ENCODE measurements at regions not wholly inside any gene's neighbourhood (a gene's known extent, or its start where the extent isn't known, plus 50 kb on each side); places are given as distances from the start of the nearest gene placed in this dataset.
A peak's percentile ranks its signal among the peaks of the same experiment; 100 is the strongest.

DNA sequence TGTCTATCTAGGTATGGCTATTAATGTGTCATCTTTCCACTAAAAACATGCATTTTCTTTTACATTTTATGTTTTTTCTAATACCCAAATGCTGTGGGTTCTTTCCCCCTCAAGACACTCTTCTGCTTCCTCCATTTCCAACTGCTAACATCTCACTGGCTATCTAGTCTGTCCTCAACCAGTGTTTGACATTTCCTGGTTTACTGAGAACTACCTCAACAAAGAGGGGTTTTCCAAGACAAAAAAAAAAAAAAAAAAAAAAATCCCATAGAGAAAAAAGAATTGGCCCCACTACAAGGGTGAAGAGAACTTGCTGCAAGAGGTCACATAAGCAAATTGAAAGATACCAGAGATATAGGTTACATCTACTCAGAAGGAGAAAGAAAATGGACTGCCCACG, 359.7 kb downstream of the CRPPA start:
- TF ChIP-seq EZH2 (IDR thresholded peaks at IDR 0.05; ENCODE audit: insufficient read depth, low read length), result no peak
- TF ChIP-seq, protein P1, sequence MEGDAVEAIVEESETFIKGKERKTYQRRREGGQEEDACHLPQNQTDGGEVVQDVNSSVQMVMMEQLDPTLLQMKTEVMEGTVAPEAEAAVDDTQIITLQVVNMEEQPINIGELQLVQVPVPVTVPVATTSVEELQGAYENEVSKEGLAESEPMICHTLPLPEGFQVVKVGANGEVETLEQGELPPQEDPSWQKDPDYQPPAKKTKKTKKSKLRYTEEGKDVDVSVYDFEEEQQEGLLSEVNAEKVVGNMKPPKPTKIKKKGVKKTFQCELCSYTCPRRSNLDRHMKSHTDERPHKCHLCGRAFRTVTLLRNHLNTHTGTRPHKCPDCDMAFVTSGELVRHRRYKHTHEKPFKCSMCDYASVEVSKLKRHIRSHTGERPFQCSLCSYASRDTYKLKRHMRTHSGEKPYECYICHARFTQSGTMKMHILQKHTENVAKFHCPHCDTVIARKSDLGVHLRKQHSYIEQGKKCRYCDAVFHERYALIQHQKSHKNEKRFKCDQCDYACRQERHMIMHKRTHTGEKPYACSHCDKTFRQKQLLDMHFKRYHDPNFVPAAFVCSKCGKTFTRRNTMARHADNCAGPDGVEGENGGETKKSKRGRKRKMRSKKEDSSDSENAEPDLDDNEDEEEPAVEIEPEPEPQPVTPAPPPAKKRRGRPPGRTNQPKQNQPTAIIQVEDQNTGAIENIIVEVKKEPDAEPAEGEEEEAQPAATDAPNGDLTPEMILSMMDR (IDR thresholded peaks at IDR 0.05; ENCODE audit: insufficient read depth, low read depth, low read length), result no peak
- no peaks in the 10 kb centered on the region for H4K20me1 ChIP-seq (ENCODE audit: insufficient read depth, low read length)
- H3K4me3 ChIP-seq (ENCODE audit: insufficient read depth, low read depth, low read length), result no peak overlapping the region
- Mint-ChIP-seq H3K9me3 (ENCODE audit: unreplicated experiment) (no peaks in the 10 kb centered on the region), H3K27ac (ENCODE audit: unreplicated experiment) (peak overlapping the region; percentile 28), H3K27me3 (ENCODE audit: low read depth, unreplicated experiment) (no peaks in the 10 kb centered on the region), H3K4me3 (ENCODE audit: unreplicated experiment) (no peak overlapping the region), H3K4me1 (ENCODE audit: low read depth, unreplicated experiment) (peaks cover 11% of the 10 kb centered on the region), H3K36me3 (ENCODE audit: low read depth, unreplicated experiment) (no peaks in the 10 kb centered on the region)
- H3K4me2 ChIP-seq (ENCODE audit: low read length), result peak overlapping the region; percentile 64
- peaks cover 9% of the 10 kb centered on the region for H3K4me1 ChIP-seq (ENCODE audit: insufficient read depth, low read length)
- H3K9ac ChIP-seq (ENCODE audit: low read length), result no peak overlapping the region
- no peak overlapping the region for H2AFZ ChIP-seq (ENCODE audit: low read depth, low read length)
- H3K27me3 ChIP-seq (ENCODE audit: insufficient read depth, low read length), result peaks cover 30% of the 10 kb centered on the region
- H3K9me3 ChIP-seq (ENCODE audit: insufficient read depth, low read depth, low read length), result no peaks in the 10 kb centered on the region
- DNase-seq (ENCODE audit: low read depth) (no peak), FAIRE-seq (no peak)
- H3K79me2 ChIP-seq (ENCODE audit: insufficient read depth, low read length), result no peaks in the 10 kb centered on the region
- H3K36me3 ChIP-seq (ENCODE audit: insufficient read depth, low read length), result no peaks in the 10 kb centered on the region
- no peak overlapping the region for H3K27ac ChIP-seq (ENCODE audit: low read depth, low read length)

DNA sequence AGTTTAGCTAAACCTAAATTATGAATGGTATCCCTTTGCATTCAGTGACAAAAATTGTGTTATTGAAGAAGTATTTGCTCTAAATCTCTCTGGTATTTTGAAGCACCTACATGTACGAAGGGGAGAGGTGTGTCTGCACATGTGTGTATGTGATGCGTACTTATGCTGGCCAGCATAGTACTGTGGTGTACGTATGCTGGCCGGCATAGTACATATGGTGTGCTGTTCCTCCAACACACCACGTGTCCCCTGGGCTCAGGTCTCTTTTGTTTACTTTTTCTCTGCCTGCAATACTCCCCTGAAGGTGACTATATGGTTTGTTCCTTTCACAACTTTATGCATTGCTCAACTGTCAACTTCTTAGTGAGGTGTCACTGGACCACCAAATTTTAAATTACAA, 360.3 kb downstream of the CRPPA start:
- H2AFZ ChIP-seq (ENCODE audit: low read depth, low read length), result no peak overlapping the region
- H3K4me1 Mint-ChIP-seq (ENCODE audit: low read depth, unreplicated experiment), result peaks cover 11% of the 10 kb centered on the region
- H3K4me1 ChIP-seq (ENCODE audit: insufficient read depth, low read length), result peaks cover 9% of the 10 kb centered on the region
- H3K27me3 ChIP-seq (ENCODE audit: insufficient read depth, low read length), result peaks cover 24% of the 10 kb centered on the region
- no peak overlapping the region for H3K4me2 ChIP-seq (ENCODE audit: low read length)
- TF ChIP-seq, protein P1 (IDR thresholded peaks at IDR 0.05; ENCODE audit: insufficient read depth, low read depth, low read length), result no peak
- TF ChIP-seq EZH2 (IDR thresholded peaks at IDR 0.05; ENCODE audit: insufficient read depth, low read length), result no peak
- H3K9me3 Mint-ChIP-seq (ENCODE audit: unreplicated experiment), result no peaks in the 10 kb centered on the region
- H3K27me3 Mint-ChIP-seq (ENCODE audit: low read depth, unreplicated experiment), result no peaks in the 10 kb centered on the region
- no peaks in the 10 kb centered on the region for H4K20me1 ChIP-seq (ENCODE audit: insufficient read depth, low read length)
- H3K36me3 ChIP-seq (ENCODE audit: insufficient read depth, low read length), result no peaks in the 10 kb centered on the region
- H3K4me3 Mint-ChIP-seq (ENCODE audit: unreplicated experiment), result no peak overlapping the region
- DNase-seq (ENCODE audit: low read depth) (no peak), FAIRE-seq (no peak)
- no peaks in the 10 kb centered on the region for H3K9me3 ChIP-seq (ENCODE audit: insufficient read depth, low read depth, low read length)
- H3K27ac Mint-ChIP-seq (ENCODE audit: unreplicated experiment), result no peak overlapping the region
- H3K36me3 Mint-ChIP-seq (ENCODE audit: low read depth, unreplicated experiment), result no peaks in the 10 kb centered on the region
- H3K27ac ChIP-seq (ENCODE audit: low read depth, low read length), result no peak overlapping the region
- no peaks in the 10 kb centered on the region for H3K79me2 ChIP-seq (ENCODE audit: insufficient read depth, low read length)
- H3K4me3 ChIP-seq (ENCODE audit: insufficient read depth, low read depth, low read length), result no peak overlapping the region
- no peak overlapping the region for H3K9ac ChIP-seq (ENCODE audit: low read length)

DNA sequence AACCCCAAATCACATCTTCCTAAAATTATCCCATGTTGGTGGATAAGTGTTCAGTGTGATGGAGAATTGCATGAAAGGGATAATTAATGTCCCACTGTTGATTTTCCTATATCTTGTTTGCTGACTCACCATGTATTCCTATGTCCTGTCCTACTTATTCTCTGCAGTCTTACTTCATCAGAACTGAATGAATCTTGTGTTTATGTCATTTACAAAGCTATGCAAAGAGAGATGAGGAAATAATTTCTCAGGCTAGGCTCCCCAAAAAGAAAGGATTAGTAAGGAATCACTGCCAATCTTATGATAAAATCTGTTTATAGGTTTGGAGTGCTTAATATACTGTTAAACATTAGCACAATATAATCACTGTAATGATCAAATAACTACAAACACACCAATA, 360.8 kb downstream of the CRPPA start:
- H3K27me3 Mint-ChIP-seq (ENCODE audit: low read depth, unreplicated experiment), result no peaks in the 10 kb centered on the region
- Histone ChIP-seq H3K4me3 (ENCODE audit: insufficient read depth, low read depth, low read length) (no peak overlapping the region), H3K27ac (ENCODE audit: low read depth, low read length) (no peak overlapping the region), H2AFZ (ENCODE audit: low read depth, low read length) (no peak overlapping the region), H3K36me3 (ENCODE audit: insufficient read depth, low read length) (no peaks in the 10 kb centered on the region), H3K9ac (ENCODE audit: low read length) (no peak overlapping the region), H3K4me2 (ENCODE audit: low read length) (no peak overlapping the region), H3K79me2 (ENCODE audit: insufficient read depth, low read length) (no peaks in the 10 kb centered on the region), H3K9me3 (ENCODE audit: insufficient read depth, low read depth, low read length) (no peaks in the 10 kb centered on the region), H3K27me3 (ENCODE audit: insufficient read depth, low read length) (peaks cover 20% of the 10 kb centered on the region), H4K20me1 (ENCODE audit: insufficient read depth, low read length) (no peaks in the 10 kb centered on the region), H3K4me1 (ENCODE audit: insufficient read depth, low read length) (peaks cover 9% of the 10 kb centered on the region)
- FAIRE-seq (no peak), DNase-seq (ENCODE audit: low read depth) (no peak)
- no peak for TF ChIP-seq EZH2 (IDR thresholded peaks at IDR 0.05; ENCODE audit: insufficient read depth, low read length)
- TF ChIP-seq, protein P1 (IDR thresholded peaks at IDR 0.05; ENCODE audit: insufficient read depth, low read depth, low read length), result no peak
- H3K27ac Mint-ChIP-seq (ENCODE audit: unreplicated experiment), result no peak overlapping the region
- no peaks in the 10 kb centered on the region for H3K9me3 Mint-ChIP-seq (ENCODE audit: unreplicated experiment)
- H3K4me3 Mint-ChIP-seq (ENCODE audit: unreplicated experiment), result no peak overlapping the region
- H3K36me3 Mint-ChIP-seq (ENCODE audit: low read depth, unreplicated experiment), result no peaks in the 10 kb centered on the region
- H3K4me1 Mint-ChIP-seq (ENCODE audit: low read depth, unreplicated experiment), result peaks cover 11% of the 10 kb centered on the region

Measured in astrocyte (in vitro differentiated cells and primary cell).